WTC11 (cell line): ENCODE measurements at regions not wholly inside any gene's neighbourhood (a gene's known extent, or its start where the extent isn't known, plus 50 kb on each side); places are given as distances from the start of the nearest gene placed in this dataset.

Experiments
- ATAC-seq: fragments of 200-7000 bp; cut with Tn5 transposase; 2 replicates; pipeline ENCODE4 v1.10.0; 2021; ENCODE audit warnings: mild to moderate bottlenecking, moderate library complexity
- CTCF ChIA-PET: fragments of 300-600 bp; sonication (Branson Sonifier 250); formaldehyde crosslinking; loops from one replicate; lab custom pipeline; 2021; ENCODE audit warnings: antibody characterized with exemption; lab: Charles Lee
- POLR2A ChIA-PET: fragments of 350-600 bp; sonication (Branson Sonifier 250); formaldehyde crosslinking; loops from one replicate; lab custom pipeline; 2021; ENCODE audit warnings: antibody characterized with exemption; lab: Charles Lee
- DNase-seq: peaks from one replicate; pipeline ENCODE4 v3.0.0; 2021; ENCODE audit warnings: low spot score
- H3K27ac Mint-ChIP-seq: 2 replicates; pipeline ENCODE4 v1.8.0; 2021; ENCODE audit warnings: mixed read lengths
- H3K27me3 Mint-ChIP-seq: 2 replicates; pipeline ENCODE4 v1.8.0; 2021; ENCODE audit warnings: low read depth, mild to moderate bottlenecking, moderate library complexity, mixed read lengths
- H3K36me3 Mint-ChIP-seq: 2 replicates; pipeline ENCODE4 v1.8.0; 2021; ENCODE audit warnings: mixed read lengths
- H3K4me1 Mint-ChIP-seq: 2 replicates; pipeline ENCODE4 v1.8.0; 2022; ENCODE audit warnings: mixed read lengths
- H3K4me3 Mint-ChIP-seq: 2 replicates; pipeline ENCODE4 v1.8.0; 2021; ENCODE audit warnings: mild to moderate bottlenecking, moderate library complexity, mixed read lengths
- H3K9me3 Mint-ChIP-seq: 2 replicates; pipeline ENCODE4 v1.8.0; 2021; ENCODE audit warnings: mixed read lengths
- ARID4B ChIP-seq: sonication (generic); formaldehyde crosslinking; IDR thresholded peaks from 2 replicates; pipeline ENCODE4 v1.8.0; 2023; ENCODE audit warnings: missing genetic modification reagents, mild to moderate bottlenecking, borderline replicate concordance
- CREB1 ChIP-seq: sonication (generic); formaldehyde crosslinking; IDR thresholded peaks from 2 replicates; pipeline ENCODE4 v1.8.0; 2023; ENCODE audit warnings: mild to moderate bottlenecking, missing genetic modification reagents
- CREM ChIP-seq: sonication (generic); formaldehyde crosslinking; IDR thresholded peaks from 2 replicates; pipeline ENCODE4 v1.8.1; 2022; ENCODE audit warnings: mild to moderate bottlenecking, missing genetic modification reagents, moderate library complexity
- E2F5 ChIP-seq: sonication (generic); formaldehyde crosslinking; IDR thresholded peaks from 2 replicates; pipeline ENCODE4 v1.8.1; 2022; ENCODE audit warnings: mild to moderate bottlenecking, moderate library complexity, missing genetic modification reagents
- ELF4 ChIP-seq: sonication (generic); formaldehyde crosslinking; IDR thresholded peaks from 2 replicates; pipeline ENCODE4 v1.8.1; 2022; ENCODE audit warnings: low read depth, mild to moderate bottlenecking, moderate library complexity, missing genetic modification reagents
- FOXJ3 ChIP-seq: sonication (generic); formaldehyde crosslinking; IDR thresholded peaks from 2 replicates; pipeline ENCODE4 v1.9.0; 2021; ENCODE audit warnings: missing genetic modification reagents, mild to moderate bottlenecking, borderline replicate concordance
- GRHL2 ChIP-seq: fragments of 250-450 bp; sonication (Bioruptor Pico); IDR thresholded peaks from 2 replicates; pipeline ENCODE4 v1.8.0; 2022; ENCODE audit warnings: mild to moderate bottlenecking, moderate library complexity; ENCODE audit not compliant: insufficient replicate concordance, severe bottlenecking
- GTF2I ChIP-seq: fragments of 250-450 bp; sonication (Bioruptor Pico); conservative IDR thresholded peaks from 2 replicates; pipeline ENCODE4 v1.4.0; 2021; ENCODE audit warnings: mild to moderate bottlenecking
- HMGA2 ChIP-seq: fragments of 250-450 bp; sonication (Bioruptor Pico); IDR thresholded peaks from 2 replicates; pipeline ENCODE4 v1.4.0; 2021; ENCODE audit warnings: mild to moderate bottlenecking, moderate library complexity
- IRF2 ChIP-seq: sonication (generic); formaldehyde crosslinking; IDR thresholded peaks from 2 replicates; pipeline ENCODE4 v1.8.0; 2022; ENCODE audit warnings: low read depth, missing genetic modification reagents, borderline replicate concordance
- JAZF1 ChIP-seq: fragments of 250-450 bp; sonication (Bioruptor Pico); IDR thresholded peaks from 2 replicates; pipeline ENCODE4 v1.9.0; 2021; ENCODE audit warnings: moderate library complexity, mild to moderate bottlenecking, inconsistent platforms
- NR1H2 ChIP-seq: sonication (generic); formaldehyde crosslinking; IDR thresholded peaks from 2 replicates; pipeline ENCODE4 v1.9.0; 2021; ENCODE audit warnings: mild to moderate bottlenecking, moderate library complexity, missing genetic modification reagents
- SMAD4 ChIP-seq: sonication (generic); formaldehyde crosslinking; IDR thresholded peaks from 2 replicates; pipeline ENCODE4 v1.8.0; 2022; ENCODE audit warnings: mild to moderate bottlenecking, missing genetic modification reagents
- SP1 ChIP-seq: sonication (generic); formaldehyde crosslinking; conservative IDR thresholded peaks from 2 replicates; pipeline ENCODE4 v1.8.1; 2022; ENCODE audit warnings: missing genetic modification reagents
- STAT6 ChIP-seq: sonication (generic); formaldehyde crosslinking; conservative IDR thresholded peaks from 2 replicates; pipeline ENCODE4 v1.8.1; 2023; ENCODE audit warnings: mild to moderate bottlenecking, low read depth, missing genetic modification reagents, moderate library complexity
- TEAD1 ChIP-seq: sonication (generic); formaldehyde crosslinking; IDR thresholded peaks from 2 replicates; pipeline ENCODE4 v1.8.0; 2022; ENCODE audit warnings: mild to moderate bottlenecking, missing genetic modification reagents
- TEAD4 ChIP-seq: sonication (generic); formaldehyde crosslinking; IDR thresholded peaks from 2 replicates; pipeline ENCODE4 v1.8.0; 2022; ENCODE audit warnings: mild to moderate bottlenecking, missing genetic modification reagents
- ZNF121 ChIP-seq: sonication (generic); formaldehyde crosslinking; IDR thresholded peaks from 2 replicates; pipeline ENCODE4 v1.8.0; 2023; ENCODE audit warnings: missing genetic modification reagents
- TF ChIP-seq, protein P1 (sequence below): fragments of 250-450 bp; sonication (Bioruptor Pico); IDR thresholded peaks from 2 replicates; pipeline ENCODE4 v1.8.0; 2021; ENCODE audit warnings: mild to moderate bottlenecking
- TF ChIP-seq, protein P2 (sequence below): sonication (generic); formaldehyde crosslinking; IDR thresholded peaks from 2 replicates; pipeline ENCODE4 v1.8.0; 2022; ENCODE audit warnings: missing genetic modification reagents

GRCh38 chr6:17002123-17002522 is 99.7 kb upstream of the STMND1 start (continued):
- no peak for TF ChIP-seq GTF2I (CRISPR knock-in tag)
- TF ChIP-seq, all 79 proteins: peak for 0

GRCh38 chr6:17001188-17001587 is 100.7 kb upstream of the STMND1 start:
- no peak for DNase-seq
- Mint-ChIP-seq H3K36me3 (no peaks in the 10 kb centered on the region), H3K9me3 (no peaks in the 10 kb centered on the region), H3K27ac (no peak overlapping the region), H3K4me1 (no peaks in the 10 kb centered on the region), H3K27me3 (no peaks in the 10 kb centered on the region; the same call in 1 of the 2 replicates), H3K4me3 (no peak overlapping the region)
- no peak for TF ChIP-seq GRHL2 (CRISPR knock-in tag)
- TF ChIP-seq SP1 (CRISPR knock-in tag), result no peak
- no peak for TF ChIP-seq HMGA2 (CRISPR knock-in tag)
- TF ChIP-seq ELF4 (CRISPR knock-in tag), result no peak
- no peak for TF ChIP-seq TEAD4 (CRISPR knock-in tag)
- no peak for TF ChIP-seq IRF2
- no peak for TF ChIP-seq NR1H2 (CRISPR knock-in tag)
- no peak for TF ChIP-seq CREB1 (CRISPR knock-in tag)
- TF ChIP-seq, protein P1, sequence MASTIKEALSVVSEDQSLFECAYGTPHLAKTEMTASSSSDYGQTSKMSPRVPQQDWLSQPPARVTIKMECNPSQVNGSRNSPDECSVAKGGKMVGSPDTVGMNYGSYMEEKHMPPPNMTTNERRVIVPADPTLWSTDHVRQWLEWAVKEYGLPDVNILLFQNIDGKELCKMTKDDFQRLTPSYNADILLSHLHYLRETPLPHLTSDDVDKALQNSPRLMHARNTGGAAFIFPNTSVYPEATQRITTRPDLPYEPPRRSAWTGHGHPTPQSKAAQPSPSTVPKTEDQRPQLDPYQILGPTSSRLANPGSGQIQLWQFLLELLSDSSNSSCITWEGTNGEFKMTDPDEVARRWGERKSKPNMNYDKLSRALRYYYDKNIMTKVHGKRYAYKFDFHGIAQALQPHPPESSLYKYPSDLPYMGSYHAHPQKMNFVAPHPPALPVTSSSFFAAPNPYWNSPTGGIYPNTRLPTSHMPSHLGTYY (CRISPR knock-in tag), result no peak
- ChIA-PET CTCF (no interaction called here), POLR2A (no interaction called here)
- no peak for ATAC-seq

DNA sequence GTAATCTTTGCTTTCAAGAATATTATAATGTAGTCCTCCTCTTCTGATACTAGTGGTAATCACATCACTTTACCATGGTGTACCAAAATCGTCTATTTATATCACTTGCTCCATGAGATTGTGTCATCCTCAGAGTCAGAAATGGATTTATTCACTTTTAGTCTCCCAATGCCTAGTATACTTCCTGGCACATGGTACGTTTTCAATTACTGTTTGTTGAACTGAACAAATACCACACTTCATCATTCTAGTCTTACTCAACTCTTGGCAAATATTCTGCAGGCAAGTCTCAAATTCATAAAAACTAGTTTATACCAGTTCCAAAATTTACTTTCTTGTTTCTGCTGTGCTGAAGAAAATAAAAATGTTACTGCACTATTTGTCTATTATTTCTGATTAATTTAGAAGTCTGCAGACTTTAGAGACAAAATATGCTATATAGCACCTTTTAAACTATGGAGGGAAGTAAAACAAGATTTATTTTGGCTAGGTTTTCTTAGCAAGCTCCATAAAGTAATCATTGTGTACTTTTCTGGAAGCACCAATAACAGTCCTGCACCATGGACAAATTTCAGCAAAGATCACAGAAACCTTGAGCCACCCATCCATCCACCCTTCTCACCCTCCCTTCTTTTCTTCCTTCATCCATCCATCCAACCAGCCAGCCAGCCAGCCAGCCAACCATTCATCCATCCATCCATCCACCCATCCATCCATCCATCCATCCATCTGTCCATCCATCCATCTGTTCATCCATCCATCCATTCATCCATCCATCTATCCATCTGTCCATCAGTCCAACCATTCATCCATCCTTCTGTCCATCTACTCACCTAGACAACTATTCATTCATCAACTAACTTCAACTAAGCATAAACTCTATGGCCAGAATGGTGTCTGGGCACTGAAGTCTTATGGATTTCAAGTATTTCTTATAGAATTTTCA is 102.1 kb upstream of the STMND1 start:
- no peak overlapping the region for H3K27ac Mint-ChIP-seq
- H3K36me3 Mint-ChIP-seq, result no peaks in the 10 kb centered on the region
- no peak overlapping the region for H3K4me3 Mint-ChIP-seq
- ChIA-PET POLR2A (no interaction called here), CTCF (no interaction called here)
- DNase-seq (no peak), ATAC-seq (no peak)
- peaks cover 4% of the 10 kb centered on the region for H3K9me3 Mint-ChIP-seq
- no peaks in the 10 kb centered on the region for H3K4me1 Mint-ChIP-seq
- H3K27me3 Mint-ChIP-seq, result no peaks in the 10 kb centered on the region; the same call in 1 of the 2 replicates
- TF ChIP-seq GTF2I (CRISPR knock-in tag) (no peak), SMAD4 (CRISPR knock-in tag) (no peak), CREM (no peak), ARID4B (no peak), ZNF121 (CRISPR knock-in tag) (no peak), CREB1 (CRISPR knock-in tag) (no peak), E2F5 (CRISPR knock-in tag) (no peak), TEAD1 (CRISPR knock-in tag) (no peak), STAT6 (CRISPR knock-in tag) (no peak), FOXJ3 (CRISPR knock-in tag) (no peak), JAZF1 (CRISPR knock-in tag) (no peak)
- TF ChIP-seq, protein P2, sequence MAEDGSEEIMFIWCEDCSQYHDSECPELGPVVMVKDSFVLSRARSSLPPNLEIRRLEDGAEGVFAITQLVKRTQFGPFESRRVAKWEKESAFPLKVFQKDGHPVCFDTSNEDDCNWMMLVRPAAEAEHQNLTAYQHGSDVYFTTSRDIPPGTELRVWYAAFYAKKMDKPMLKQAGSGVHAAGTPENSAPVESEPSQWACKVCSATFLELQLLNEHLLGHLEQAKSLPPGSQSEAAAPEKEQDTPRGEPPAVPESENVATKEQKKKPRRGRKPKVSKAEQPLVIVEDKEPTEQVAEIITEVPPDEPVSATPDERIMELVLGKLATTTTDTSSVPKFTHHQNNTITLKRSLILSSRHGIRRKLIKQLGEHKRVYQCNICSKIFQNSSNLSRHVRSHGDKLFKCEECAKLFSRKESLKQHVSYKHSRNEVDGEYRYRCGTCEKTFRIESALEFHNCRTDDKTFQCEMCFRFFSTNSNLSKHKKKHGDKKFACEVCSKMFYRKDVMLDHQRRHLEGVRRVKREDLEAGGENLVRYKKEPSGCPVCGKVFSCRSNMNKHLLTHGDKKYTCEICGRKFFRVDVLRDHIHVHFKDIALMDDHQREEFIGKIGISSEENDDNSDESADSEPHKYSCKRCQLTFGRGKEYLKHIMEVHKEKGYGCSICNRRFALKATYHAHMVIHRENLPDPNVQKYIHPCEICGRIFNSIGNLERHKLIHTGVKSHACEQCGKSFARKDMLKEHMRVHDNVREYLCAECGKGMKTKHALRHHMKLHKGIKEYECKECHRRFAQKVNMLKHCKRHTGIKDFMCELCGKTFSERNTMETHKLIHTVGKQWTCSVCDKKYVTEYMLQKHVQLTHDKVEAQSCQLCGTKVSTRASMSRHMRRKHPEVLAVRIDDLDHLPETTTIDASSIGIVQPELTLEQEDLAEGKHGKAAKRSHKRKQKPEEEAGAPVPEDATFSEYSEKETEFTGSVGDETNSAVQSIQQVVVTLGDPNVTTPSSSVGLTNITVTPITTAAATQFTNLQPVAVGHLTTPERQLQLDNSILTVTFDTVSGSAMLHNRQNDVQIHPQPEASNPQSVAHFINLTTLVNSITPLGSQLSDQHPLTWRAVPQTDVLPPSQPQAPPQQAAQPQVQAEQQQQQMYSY, result no peak
